GM23338 (cell line): ENCODE measurements at regions not wholly inside any gene's neighbourhood (a gene's known extent, or its start where the extent isn't known, plus 50 kb on each side); places are given as distances from the start of the nearest gene placed in this dataset.

Experiments
- ATAC-seq: fragments of 200-7000 bp; cut with Tn5 transposase; 3 replicates; pipeline ENCODE4 v1.9.1; 2020
- DNase-seq: peaks from one replicate; pipeline ENCODE4 v3.0.0-alpha.2; 2015; ENCODE audit warnings: low spot score
- H2AFZ ChIP-seq: fragments of 200-600 bp; sonication (generic); 2 replicates; pipeline ENCODE4 v1.8.0; 2016; ENCODE audit warnings: antibody characterized with exemption, mild to moderate bottlenecking, moderate library complexity
- H3F3A ChIP-seq: fragments of 200-600 bp; sonication (generic); replicated peaks from 2 replicates; pipeline ENCODE4 v1.8.0; 2017; ENCODE audit warnings: antibody characterized with exemption, mixed run types, low read depth
- H3K27ac ChIP-seq: fragments of 200-600 bp; sonication (generic); 2 replicates; pipeline ENCODE4 v1.6.1; 2016; ENCODE audit warnings: low read depth
- H3K27me3 ChIP-seq: fragments of 200-600 bp; sonication (generic); 2 replicates; pipeline ENCODE4 v1.8.0; 2016; ENCODE audit warnings: mild to moderate bottlenecking, mixed run types, moderate library complexity; ENCODE audit not compliant: insufficient read depth
- H3K36me3 ChIP-seq: fragments of 200-600 bp; sonication (generic); 2 replicates; pipeline ENCODE4 v1.8.0; 2016; ENCODE audit warnings: mild to moderate bottlenecking; ENCODE audit not compliant: insufficient read depth
- H3K4me1 ChIP-seq: fragments of 200-600 bp; sonication (generic); 2 replicates; pipeline ENCODE4 v1.8.0; 2016; ENCODE audit warnings: mild to moderate bottlenecking, moderate library complexity; ENCODE audit not compliant: insufficient read depth
- H3K4me2 ChIP-seq: fragments of 200-600 bp; sonication (generic); 2 replicates; pipeline ENCODE4 v1.7.1; 2017; ENCODE audit warnings: mixed run types
- H3K4me3 ChIP-seq: fragments of 200-600 bp; sonication (generic); 2 replicates; pipeline ENCODE4 v1.6.1; 2016; ENCODE audit warnings: mixed run types
- H3K79me2 ChIP-seq: fragments of 200-600 bp; sonication (generic); replicated peaks from 2 replicates; pipeline ENCODE4 v1.8.0; 2017; ENCODE audit warnings: mild to moderate bottlenecking; ENCODE audit not compliant: insufficient read depth
- H3K9me2 ChIP-seq: fragments of 200-600 bp; sonication (generic); 2 replicates; pipeline ENCODE4 v1.8.0; 2017; ENCODE audit not compliant: insufficient read depth
- H4K20me1 ChIP-seq: fragments of 200-600 bp; sonication (generic); replicated peaks from 2 replicates; pipeline ENCODE4 v1.8.0; 2017; ENCODE audit warnings: mild to moderate bottlenecking; ENCODE audit not compliant: insufficient read depth
- H3K27ac Mint-ChIP-seq: 2 replicates; pipeline ENCODE4 v1.8.0; 2020; ENCODE audit warnings: inconsistent platforms, mild to moderate bottlenecking, moderate library complexity, mixed read lengths
- H3K27me3 Mint-ChIP-seq: 3 replicates; pipeline ENCODE4 v1.8.0; 2022; ENCODE audit warnings: low read depth, mild to moderate bottlenecking, moderate library complexity, mixed read lengths, inconsistent platforms; ENCODE audit not compliant: insufficient read depth, poor library complexity
- H3K36me3 Mint-ChIP-seq: 3 replicates; pipeline ENCODE4 v1.8.0; 2021; ENCODE audit warnings: low read depth, mild to moderate bottlenecking, inconsistent platforms, moderate library complexity, mixed read lengths
- H3K4me1 Mint-ChIP-seq: 3 replicates; pipeline ENCODE4 v1.8.0; 2020; ENCODE audit warnings: mild to moderate bottlenecking, inconsistent platforms, mixed read lengths
- H3K4me3 Mint-ChIP-seq: 3 replicates; pipeline ENCODE4 v1.8.0; 2021; ENCODE audit warnings: moderate library complexity, mild to moderate bottlenecking, inconsistent platforms, mixed read lengths
- H3K9me3 Mint-ChIP-seq: 3 replicates; pipeline ENCODE4 v1.8.0; 2020; ENCODE audit warnings: moderate library complexity, mild to moderate bottlenecking, inconsistent platforms, mixed read lengths
- CREB1 ChIP-seq: fragments of 250-450 bp; sonication (Bioruptor Pico); IDR thresholded peaks from 2 replicates; pipeline ENCODE4 v1.5.0; 2020; ENCODE audit warnings: low read depth, mild to moderate bottlenecking, moderate library complexity
- EZH2 ChIP-seq: fragments of 200-600 bp; sonication (generic); IDR thresholded peaks from one replicate; pipeline ENCODE4 v1.8.0; 2017; ENCODE audit warnings: antibody characterized with exemption, mild to moderate bottlenecking, low read depth; ENCODE audit not compliant: unreplicated experiment
- EZH2phosphoT487 ChIP-seq: fragments of 200-600 bp; sonication (generic); IDR thresholded peaks from one replicate; pipeline ENCODE4 v1.8.1; 2018; ENCODE audit warnings: antibody characterized with exemption; ENCODE audit not compliant: unreplicated experiment
- JUNB ChIP-seq: IDR thresholded peaks from one replicate; pipeline ENCODE4 v1.6.1; 2016; ENCODE audit warnings: antibody characterized with exemption; ENCODE audit not compliant: unreplicated experiment
- NANOG ChIP-seq: IDR thresholded peaks from 2 replicates; pipeline ENCODE4 v1.6.1; 2016; ENCODE audit warnings: antibody characterized with exemption, borderline replicate concordance
- POLR2AphosphoS5 ChIP-seq: IDR thresholded peaks from 2 replicates; pipeline ENCODE4 v1.6.1; 2016; ENCODE audit warnings: antibody characterized with exemption, low read depth
- STAT1 ChIP-seq: IDR thresholded peaks from one replicate; pipeline ENCODE4 v1.6.1; 2016; ENCODE audit warnings: antibody characterized with exemption; ENCODE audit not compliant: unreplicated experiment
- ZNF114 ChIP-seq: fragments of 250-450 bp; sonication (Bioruptor Pico); IDR thresholded peaks from 2 replicates; pipeline ENCODE4 v1.5.0; 2020; ENCODE audit warnings: mild to moderate bottlenecking, moderate library complexity
- ZNF331 ChIP-seq: fragments of 250-450 bp; sonication (Bioruptor Pico); IDR thresholded peaks from 2 replicates; pipeline ENCODE4 v1.5.0; 2020; ENCODE audit warnings: low read depth, mild to moderate bottlenecking, moderate library complexity
- TF ChIP-seq, protein P1 (sequence below), 2 experiments: fragments of 200-600 bp in 1 of 2; sonication (generic) in 1 of 2; conservative IDR thresholded peaks; 2 replicates each; pipeline versions ENCODE4 v1.5.1 to v1.6.1; 2016 to 2017; ENCODE audit warnings: antibody characterized with exemption in 2 of 2, low read depth in 2 of 2, mild to moderate bottlenecking in 2 of 2, moderate library complexity in 1 of 2
- TF ChIP-seq, protein P2 (sequence below): IDR thresholded peaks from 2 replicates; pipeline ENCODE4 v1.6.1; 2016; ENCODE audit warnings: antibody characterized with exemption
- TF ChIP-seq, protein P3 (sequence below): fragments of 250-450 bp; sonication (Bioruptor Pico); IDR thresholded peaks from 2 replicates; pipeline ENCODE4 v1.5.0; 2020; ENCODE audit warnings: mild to moderate bottlenecking, moderate library complexity
- TF ChIP-seq, protein P4 (sequence below): IDR thresholded peaks from one replicate; pipeline ENCODE4 v1.6.1; 2018; ENCODE audit warnings: antibody characterized with exemption; ENCODE audit not compliant: unreplicated experiment

DNA sequence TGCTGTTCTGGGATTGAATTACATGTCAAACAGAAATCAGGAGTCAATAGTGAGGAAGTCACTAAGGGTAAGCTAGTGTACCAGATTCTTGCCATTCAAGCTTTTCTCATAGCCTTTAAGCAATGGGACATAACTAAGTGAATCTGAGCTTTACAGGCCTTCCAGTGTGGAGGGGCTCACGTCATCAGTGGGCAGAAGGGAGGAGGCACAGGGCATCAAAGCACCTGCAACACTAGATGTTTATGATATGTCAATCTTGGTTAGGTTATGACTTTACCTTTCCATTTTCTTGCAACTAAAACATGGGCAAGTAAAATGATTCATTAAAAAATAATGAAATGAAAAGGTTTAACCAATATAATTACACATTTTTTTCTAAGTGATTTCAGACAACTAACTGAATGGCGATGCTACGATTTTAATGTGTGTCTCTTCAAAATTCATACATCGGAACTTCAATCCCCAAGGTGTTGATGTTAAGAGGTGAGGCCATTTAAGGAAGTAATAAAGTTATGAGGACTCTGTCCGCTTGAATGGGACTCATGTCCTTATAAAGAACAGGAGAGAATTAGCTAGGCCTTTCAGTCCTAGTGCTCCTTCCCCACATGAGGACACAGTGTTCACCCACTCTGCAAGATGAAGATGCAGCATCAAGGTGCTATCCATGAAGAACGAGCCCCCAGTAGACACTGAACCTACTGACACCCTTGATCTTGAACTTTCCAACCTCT lies 1169.2 kb upstream of the NXPH2 start:
- no peak for ATAC-seq
- Mint-ChIP-seq H3K36me3 (no peaks in the 10 kb centered on the region), H3K27me3 (no peaks in the 10 kb centered on the region), H3K4me3 (no peak overlapping the region), H3K27ac (no peak overlapping the region), H3K4me1 (peaks cover 5% of the 10 kb centered on the region; the same call in 2 of the 3 replicates), H3K9me3 (no peaks in the 10 kb centered on the region)
- DNase-seq, result no peak
- Histone ChIP-seq H3K9me2 (no peaks in the 10 kb centered on the region), H3K36me3 (no peaks in the 10 kb centered on the region), H3F3A (no peaks in the 10 kb centered on the region), H3K79me2 (no peaks in the 10 kb centered on the region), H3K4me3 (no peak overlapping the region), H3K4me2 (no peak overlapping the region), H3K4me1 (no peaks in the 10 kb centered on the region), H3K27ac (no peak overlapping the region), H3K27me3 (no peaks in the 10 kb centered on the region), H4K20me1 (no peaks in the 10 kb centered on the region), H2AFZ (no peak overlapping the region)
- no peak for TF ChIP-seq EZH2
- no peak for TF ChIP-seq JUNB
- TF ChIP-seq EZH2phosphoT487, result no peak
- TF ChIP-seq, protein P1, sequence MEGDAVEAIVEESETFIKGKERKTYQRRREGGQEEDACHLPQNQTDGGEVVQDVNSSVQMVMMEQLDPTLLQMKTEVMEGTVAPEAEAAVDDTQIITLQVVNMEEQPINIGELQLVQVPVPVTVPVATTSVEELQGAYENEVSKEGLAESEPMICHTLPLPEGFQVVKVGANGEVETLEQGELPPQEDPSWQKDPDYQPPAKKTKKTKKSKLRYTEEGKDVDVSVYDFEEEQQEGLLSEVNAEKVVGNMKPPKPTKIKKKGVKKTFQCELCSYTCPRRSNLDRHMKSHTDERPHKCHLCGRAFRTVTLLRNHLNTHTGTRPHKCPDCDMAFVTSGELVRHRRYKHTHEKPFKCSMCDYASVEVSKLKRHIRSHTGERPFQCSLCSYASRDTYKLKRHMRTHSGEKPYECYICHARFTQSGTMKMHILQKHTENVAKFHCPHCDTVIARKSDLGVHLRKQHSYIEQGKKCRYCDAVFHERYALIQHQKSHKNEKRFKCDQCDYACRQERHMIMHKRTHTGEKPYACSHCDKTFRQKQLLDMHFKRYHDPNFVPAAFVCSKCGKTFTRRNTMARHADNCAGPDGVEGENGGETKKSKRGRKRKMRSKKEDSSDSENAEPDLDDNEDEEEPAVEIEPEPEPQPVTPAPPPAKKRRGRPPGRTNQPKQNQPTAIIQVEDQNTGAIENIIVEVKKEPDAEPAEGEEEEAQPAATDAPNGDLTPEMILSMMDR (conservative IDR thresholded peaks at IDR 0.05; ENCODE audit: low read depth in 2 of 2), result no peak
- TF ChIP-seq, protein P2, sequence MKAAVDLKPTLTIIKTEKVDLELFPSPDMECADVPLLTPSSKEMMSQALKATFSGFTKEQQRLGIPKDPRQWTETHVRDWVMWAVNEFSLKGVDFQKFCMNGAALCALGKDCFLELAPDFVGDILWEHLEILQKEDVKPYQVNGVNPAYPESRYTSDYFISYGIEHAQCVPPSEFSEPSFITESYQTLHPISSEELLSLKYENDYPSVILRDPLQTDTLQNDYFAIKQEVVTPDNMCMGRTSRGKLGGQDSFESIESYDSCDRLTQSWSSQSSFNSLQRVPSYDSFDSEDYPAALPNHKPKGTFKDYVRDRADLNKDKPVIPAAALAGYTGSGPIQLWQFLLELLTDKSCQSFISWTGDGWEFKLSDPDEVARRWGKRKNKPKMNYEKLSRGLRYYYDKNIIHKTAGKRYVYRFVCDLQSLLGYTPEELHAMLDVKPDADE, result no peak
- no peak for TF ChIP-seq ZNF114
- TF ChIP-seq STAT1, result no peak
- TF ChIP-seq POLR2AphosphoS5, result no peak
- no peak for TF ChIP-seq CREB1 (CRISPR knock-in tag)
- no peak for TF ChIP-seq ZNF331 (CRISPR knock-in tag)
- TF ChIP-seq NANOG, result no peak
- TF ChIP-seq, protein P3, sequence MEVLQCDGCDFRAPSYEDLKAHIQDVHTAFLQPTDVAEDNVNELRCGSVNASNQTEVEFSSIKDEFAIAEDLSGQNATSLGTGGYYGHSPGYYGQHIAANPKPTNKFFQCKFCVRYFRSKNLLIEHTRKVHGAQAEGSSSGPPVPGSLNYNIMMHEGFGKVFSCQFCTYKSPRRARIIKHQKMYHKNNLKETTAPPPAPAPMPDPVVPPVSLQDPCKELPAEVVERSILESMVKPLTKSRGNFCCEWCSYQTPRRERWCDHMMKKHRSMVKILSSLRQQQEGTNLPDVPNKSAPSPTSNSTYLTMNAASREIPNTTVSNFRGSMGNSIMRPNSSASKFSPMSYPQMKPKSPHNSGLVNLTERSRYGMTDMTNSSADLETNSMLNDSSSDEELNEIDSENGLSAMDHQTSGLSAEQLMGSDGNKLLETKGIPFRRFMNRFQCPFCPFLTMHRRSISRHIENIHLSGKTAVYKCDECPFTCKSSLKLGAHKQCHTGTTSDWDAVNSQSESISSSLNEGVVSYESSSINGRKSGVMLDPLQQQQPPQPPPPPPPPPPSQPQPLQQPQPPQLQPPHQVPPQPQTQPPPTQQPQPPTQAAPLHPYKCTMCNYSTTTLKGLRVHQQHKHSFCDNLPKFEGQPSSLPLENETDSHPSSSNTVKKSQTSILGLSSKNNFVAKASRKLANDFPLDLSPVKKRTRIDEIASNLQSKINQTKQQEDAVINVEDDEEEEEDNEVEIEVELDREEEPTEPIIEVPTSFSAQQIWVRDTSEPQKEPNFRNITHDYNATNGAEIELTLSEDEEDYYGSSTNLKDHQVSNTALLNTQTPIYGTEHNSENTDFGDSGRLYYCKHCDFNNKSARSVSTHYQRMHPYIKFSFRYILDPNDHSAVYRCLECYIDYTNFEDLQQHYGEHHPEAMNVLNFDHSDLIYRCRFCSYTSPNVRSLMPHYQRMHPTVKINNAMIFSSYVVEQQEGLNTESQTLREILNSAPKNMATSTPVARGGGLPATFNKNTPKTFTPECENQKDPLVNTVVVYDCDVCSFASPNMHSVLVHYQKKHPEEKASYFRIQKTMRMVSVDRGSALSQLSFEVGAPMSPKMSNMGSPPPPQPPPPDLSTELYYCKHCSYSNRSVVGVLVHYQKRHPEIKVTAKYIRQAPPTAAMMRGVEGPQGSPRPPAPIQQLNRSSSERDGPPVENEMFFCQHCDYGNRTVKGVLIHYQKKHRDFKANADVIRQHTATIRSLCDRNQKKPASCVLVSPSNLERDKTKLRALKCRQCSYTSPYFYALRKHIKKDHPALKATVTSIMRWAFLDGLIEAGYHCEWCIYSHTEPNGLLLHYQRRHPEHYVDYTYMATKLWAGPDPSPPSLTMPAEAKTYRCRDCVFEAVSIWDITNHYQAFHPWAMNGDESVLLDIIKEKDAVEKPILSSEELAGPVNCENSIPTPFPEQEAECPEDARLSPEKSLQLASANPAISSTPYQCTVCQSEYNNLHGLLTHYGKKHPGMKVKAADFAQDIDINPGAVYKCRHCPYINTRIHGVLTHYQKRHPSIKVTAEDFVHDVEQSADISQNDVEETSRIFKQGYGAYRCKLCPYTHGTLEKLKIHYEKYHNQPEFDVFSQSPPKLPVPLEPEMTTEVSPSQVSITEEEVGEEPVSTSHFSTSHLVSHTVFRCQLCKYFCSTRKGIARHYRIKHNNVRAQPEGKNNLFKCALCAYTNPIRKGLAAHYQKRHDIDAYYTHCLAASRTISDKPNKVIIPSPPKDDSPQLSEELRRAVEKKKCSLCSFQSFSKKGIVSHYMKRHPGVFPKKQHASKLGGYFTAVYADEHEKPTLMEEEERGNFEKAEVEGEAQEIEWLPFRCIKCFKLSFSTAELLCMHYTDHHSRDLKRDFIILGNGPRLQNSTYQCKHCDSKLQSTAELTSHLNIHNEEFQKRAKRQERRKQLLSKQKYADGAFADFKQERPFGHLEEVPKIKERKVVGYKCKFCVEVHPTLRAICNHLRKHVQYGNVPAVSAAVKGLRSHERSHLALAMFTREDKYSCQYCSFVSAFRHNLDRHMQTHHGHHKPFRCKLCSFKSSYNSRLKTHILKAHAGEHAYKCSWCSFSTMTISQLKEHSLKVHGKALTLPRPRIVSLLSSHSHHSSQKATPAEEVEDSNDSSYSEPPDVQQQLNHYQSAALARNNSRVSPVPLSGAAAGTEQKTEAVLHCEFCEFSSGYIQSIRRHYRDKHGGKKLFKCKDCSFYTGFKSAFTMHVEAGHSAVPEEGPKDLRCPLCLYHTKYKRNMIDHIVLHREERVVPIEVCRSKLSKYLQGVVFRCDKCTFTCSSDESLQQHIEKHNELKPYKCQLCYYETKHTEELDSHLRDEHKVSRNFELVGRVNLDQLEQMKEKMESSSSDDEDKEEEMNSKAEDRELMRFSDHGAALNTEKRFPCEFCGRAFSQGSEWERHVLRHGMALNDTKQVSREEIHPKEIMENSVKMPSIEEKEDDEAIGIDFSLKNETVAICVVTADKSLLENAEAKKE (CRISPR knock-in tag), result no peak
- TF ChIP-seq, protein P4, sequence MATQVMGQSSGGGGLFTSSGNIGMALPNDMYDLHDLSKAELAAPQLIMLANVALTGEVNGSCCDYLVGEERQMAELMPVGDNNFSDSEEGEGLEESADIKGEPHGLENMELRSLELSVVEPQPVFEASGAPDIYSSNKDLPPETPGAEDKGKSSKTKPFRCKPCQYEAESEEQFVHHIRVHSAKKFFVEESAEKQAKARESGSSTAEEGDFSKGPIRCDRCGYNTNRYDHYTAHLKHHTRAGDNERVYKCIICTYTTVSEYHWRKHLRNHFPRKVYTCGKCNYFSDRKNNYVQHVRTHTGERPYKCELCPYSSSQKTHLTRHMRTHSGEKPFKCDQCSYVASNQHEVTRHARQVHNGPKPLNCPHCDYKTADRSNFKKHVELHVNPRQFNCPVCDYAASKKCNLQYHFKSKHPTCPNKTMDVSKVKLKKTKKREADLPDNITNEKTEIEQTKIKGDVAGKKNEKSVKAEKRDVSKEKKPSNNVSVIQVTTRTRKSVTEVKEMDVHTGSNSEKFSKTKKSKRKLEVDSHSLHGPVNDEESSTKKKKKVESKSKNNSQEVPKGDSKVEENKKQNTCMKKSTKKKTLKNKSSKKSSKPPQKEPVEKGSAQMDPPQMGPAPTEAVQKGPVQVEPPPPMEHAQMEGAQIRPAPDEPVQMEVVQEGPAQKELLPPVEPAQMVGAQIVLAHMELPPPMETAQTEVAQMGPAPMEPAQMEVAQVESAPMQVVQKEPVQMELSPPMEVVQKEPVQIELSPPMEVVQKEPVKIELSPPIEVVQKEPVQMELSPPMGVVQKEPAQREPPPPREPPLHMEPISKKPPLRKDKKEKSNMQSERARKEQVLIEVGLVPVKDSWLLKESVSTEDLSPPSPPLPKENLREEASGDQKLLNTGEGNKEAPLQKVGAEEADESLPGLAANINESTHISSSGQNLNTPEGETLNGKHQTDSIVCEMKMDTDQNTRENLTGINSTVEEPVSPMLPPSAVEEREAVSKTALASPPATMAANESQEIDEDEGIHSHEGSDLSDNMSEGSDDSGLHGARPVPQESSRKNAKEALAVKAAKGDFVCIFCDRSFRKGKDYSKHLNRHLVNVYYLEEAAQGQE, result no peak
